ENCODE measurements at regions not wholly inside any gene's neighbourhood (a gene's known extent, or its start where the extent isn't known, plus 50 kb on each side); places are given as distances from the start of the nearest gene placed in this dataset.

GRCh38 chr11:64461081-64461480 is 94.7 kb upstream of the SLC22A11 start:
- TF ChIP-seq POLR2A (IDR thresholded peaks at IDR 0.05; ENCODE audit: low read depth, low read length) (no peak), POLR2AphosphoS5 (IDR thresholded peaks at IDR 0.05; ENCODE audit: low read depth, low read length) (no peak), TAF1 (IDR thresholded peaks at IDR 0.05; ENCODE audit: borderline replicate concordance, low read depth, low read length) (no peak)

Data from GM12892 (cell line).